Keratinocyte (primary cell): ENCODE measurements at regions not wholly inside any gene's neighbourhood (a gene's known extent, or its start where the extent isn't known, plus 50 kb on each side); places are given as distances from the start of the nearest gene placed in this dataset.

Experiments
- DNase-seq: peaks from one replicate; pipeline ENCODE4 v3.0.0-alpha.2; 2011; ENCODE audit warnings: low read depth, missing footprints, low spot score
- FAIRE-seq: peaks from 2 replicates; lab custom pipeline; 2011; peaks lifted over from hg19 to GRCh38; lab: Jason Lieb, UNC
- H2AFZ ChIP-seq: 2 replicates; pipeline ENCODE4 v1.6.0; 2012; ENCODE audit warnings: low read length, control low read depth, inconsistent platforms; ENCODE audit not compliant: control insufficient read depth
- H3K27ac ChIP-seq: 2 replicates; pipeline ENCODE4 v1.5.1; 2011; ENCODE audit warnings: low read length; ENCODE audit not compliant: control insufficient read depth, insufficient read depth
- H3K27me3 ChIP-seq: 3 replicates; pipeline ENCODE4 v1.6.0; 2011; ENCODE audit warnings: low read length; ENCODE audit not compliant: control insufficient read depth, insufficient read depth; ENCODE audit errors: extremely low read depth
- H3K36me3 ChIP-seq, 2 experiments: 2 replicates in 1 of 2; 3 replicates in 1 of 2; pipeline ENCODE4 v1.5.1; 2011; ENCODE audit warnings: low read length in 2 of 2, mild to moderate bottlenecking in 1 of 2; ENCODE audit not compliant: control insufficient read depth in 2 of 2, insufficient read depth in 2 of 2; ENCODE audit errors: extremely low read depth in 1 of 2
- H3K4me1 ChIP-seq: 3 replicates; pipeline ENCODE4 v1.5.1; 2011; ENCODE audit warnings: low read length; ENCODE audit not compliant: control insufficient read depth, insufficient read depth; ENCODE audit errors: extremely low read depth
- H3K4me2 ChIP-seq: 3 replicates; pipeline ENCODE4 v1.6.0; 2011; ENCODE audit warnings: low read depth, low read length; ENCODE audit not compliant: control insufficient read depth, insufficient read depth; ENCODE audit errors: extremely low read depth
- H3K4me3 ChIP-seq, 3 experiments: fragments of 200-600 bp in 1 of 3; sonication (generic) in 1 of 3; 2 replicates in 2 of 3; 3 replicates in 1 of 3; pipeline ENCODE4 v1.5.1; 2011 to 2016; ENCODE audit warnings: low read length in 3 of 3, mild to moderate bottlenecking in 3 of 3, control low read depth in 2 of 3, inconsistent platforms in 1 of 3, low read depth in 1 of 3, mixed read lengths in 1 of 3, mixed run types in 1 of 3, moderate library complexity in 1 of 3; ENCODE audit not compliant: control insufficient read depth in 2 of 3, insufficient read depth in 2 of 3; ENCODE audit errors: extremely low read depth in 1 of 3
- H3K79me2 ChIP-seq: 2 replicates; pipeline ENCODE4 v1.6.0; 2012; ENCODE audit warnings: low read length; ENCODE audit not compliant: control insufficient read depth, insufficient read depth
- H3K9ac ChIP-seq: 3 replicates; pipeline ENCODE4 v1.6.0; 2011; ENCODE audit warnings: low read length; ENCODE audit not compliant: control insufficient read depth, insufficient read depth; ENCODE audit errors: extremely low read depth
- H3K9me1 ChIP-seq: 3 replicates; pipeline ENCODE4 v1.6.0; 2011; ENCODE audit warnings: low read length; ENCODE audit not compliant: control insufficient read depth, insufficient read depth; ENCODE audit errors: extremely low read depth
- H3K9me3 ChIP-seq: 2 replicates; pipeline ENCODE4 v1.5.1; 2012; ENCODE audit warnings: low read depth, low read length; ENCODE audit not compliant: control insufficient read depth
- H4K20me1 ChIP-seq: 3 replicates; pipeline ENCODE4 v1.6.0; 2011; ENCODE audit warnings: low read length; ENCODE audit not compliant: control insufficient read depth, insufficient read depth; ENCODE audit errors: extremely low read depth
- EZH2 ChIP-seq: IDR thresholded peaks from one replicate; pipeline ENCODE4 v1.6.1; 2012; ENCODE audit warnings: inconsistent platforms, mild to moderate bottlenecking, low read length, moderate library complexity
- dilution Hi-C: fragments of 300-500 bp; cut with MboI; formaldehyde crosslinking; loops from one replicate; pipeline ENCODE4 v1.7.0; 2020; ENCODE audit warnings: low sequenced_read_pairs; ENCODE audit not compliant: extremely low pct_ligation_motif_present
- TF ChIP-seq, protein P1 (sequence below), 3 experiments: IDR thresholded peaks in 1 of 3; conservative IDR thresholded peaks in 1 of 3; optimal IDR thresholded peaks in 1 of 3; 2 replicates in 2 of 3; 3 replicates in 1 of 3; pipeline versions ENCODE3 to v1.5.1; 2011; ENCODE audit warnings: low read length in 3 of 3, mild to moderate bottlenecking in 3 of 3, moderate library complexity in 2 of 3, control low read depth in 1 of 3, inconsistent platforms in 1 of 3; ENCODE audit not compliant: insufficient read depth in 2 of 3; ENCODE audit errors: extremely low read depth in 1 of 3

DNA sequence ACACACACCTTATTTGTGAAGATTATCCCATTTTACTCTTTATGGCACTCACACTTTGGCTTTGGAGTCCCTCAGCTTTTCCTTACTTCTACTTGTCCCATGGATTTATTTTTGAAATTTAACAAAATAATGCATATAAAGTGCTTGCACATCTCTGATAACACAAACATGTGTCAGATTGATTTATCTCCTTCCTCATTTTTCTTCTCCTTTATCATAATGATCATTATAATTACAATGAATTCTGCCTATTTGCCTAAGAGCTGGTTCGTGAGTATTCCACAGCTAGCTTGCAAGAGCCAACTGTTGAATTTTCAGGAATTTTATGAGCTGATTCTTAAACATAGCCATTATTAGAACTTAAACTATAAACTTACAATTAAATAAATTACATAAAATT lies 347.7 kb downstream of the CHSY3 start:
- Histone ChIP-seq H3K27me3 (no peaks in the 10 kb centered on the region), H4K20me1 (no peaks in the 10 kb centered on the region), H3K9me1 (no peaks in the 10 kb centered on the region), H2AFZ (no peak overlapping the region), H3K4me2 (no peak overlapping the region), H3K4me3 (no peak overlapping the region), H3K9ac (no peak overlapping the region), H3K4me1 (no peaks in the 10 kb centered on the region), H3K36me3 (no peaks in the 10 kb centered on the region), H3K79me2 (no peaks in the 10 kb centered on the region), H3K27ac (no peak overlapping the region), H3K9me3 (no peaks in the 10 kb centered on the region)
- TF ChIP-seq, protein P1, sequence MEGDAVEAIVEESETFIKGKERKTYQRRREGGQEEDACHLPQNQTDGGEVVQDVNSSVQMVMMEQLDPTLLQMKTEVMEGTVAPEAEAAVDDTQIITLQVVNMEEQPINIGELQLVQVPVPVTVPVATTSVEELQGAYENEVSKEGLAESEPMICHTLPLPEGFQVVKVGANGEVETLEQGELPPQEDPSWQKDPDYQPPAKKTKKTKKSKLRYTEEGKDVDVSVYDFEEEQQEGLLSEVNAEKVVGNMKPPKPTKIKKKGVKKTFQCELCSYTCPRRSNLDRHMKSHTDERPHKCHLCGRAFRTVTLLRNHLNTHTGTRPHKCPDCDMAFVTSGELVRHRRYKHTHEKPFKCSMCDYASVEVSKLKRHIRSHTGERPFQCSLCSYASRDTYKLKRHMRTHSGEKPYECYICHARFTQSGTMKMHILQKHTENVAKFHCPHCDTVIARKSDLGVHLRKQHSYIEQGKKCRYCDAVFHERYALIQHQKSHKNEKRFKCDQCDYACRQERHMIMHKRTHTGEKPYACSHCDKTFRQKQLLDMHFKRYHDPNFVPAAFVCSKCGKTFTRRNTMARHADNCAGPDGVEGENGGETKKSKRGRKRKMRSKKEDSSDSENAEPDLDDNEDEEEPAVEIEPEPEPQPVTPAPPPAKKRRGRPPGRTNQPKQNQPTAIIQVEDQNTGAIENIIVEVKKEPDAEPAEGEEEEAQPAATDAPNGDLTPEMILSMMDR (optimal IDR thresholded peaks at IDR 0.05 in 1 of 3, IDR thresholded peaks at IDR 0.05 in 1 of 3, conservative IDR thresholded peaks at IDR 0.05 in 1 of 3; ENCODE audit: extremely low read depth in 1 of 3, insufficient read depth in 2 of 3, low read length in 3 of 3): no peak
- TF ChIP-seq EZH2: no peak
- FAIRE-seq: no peak
- no peak for DNase-seq
- dilution Hi-C loops: no loop called here

DNA sequence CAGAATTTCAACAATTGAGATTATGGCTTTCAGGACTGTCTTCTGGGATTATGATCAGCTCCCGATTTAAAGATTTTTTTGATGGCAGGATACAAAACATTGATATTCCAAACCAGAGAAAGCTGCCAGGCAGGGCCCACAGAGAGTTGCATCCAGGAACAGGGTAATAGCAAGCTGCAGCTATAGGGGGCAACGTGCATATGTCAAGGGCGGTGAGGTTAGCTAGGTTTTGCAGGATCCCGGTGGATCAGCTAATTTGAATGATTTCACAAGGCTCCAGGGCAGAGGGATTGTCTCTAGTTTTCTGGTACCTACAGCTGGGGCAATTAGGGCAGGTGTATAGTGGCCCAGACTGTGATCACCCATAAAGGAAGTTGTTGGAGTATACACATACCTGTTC lies 339.4 kb downstream of the CHSY3 start:
- Histone ChIP-seq H3K9ac (no peak overlapping the region), H3K27me3 (no peaks in the 10 kb centered on the region), H4K20me1 (no peaks in the 10 kb centered on the region), H2AFZ (no peak overlapping the region), H3K79me2 (no peaks in the 10 kb centered on the region), H3K4me1 (no peaks in the 10 kb centered on the region), H3K27ac (no peak overlapping the region), H3K4me2 (no peak overlapping the region), H3K9me1 (no peaks in the 10 kb centered on the region), H3K4me3 (no peak overlapping the region), H3K36me3 (no peaks in the 10 kb centered on the region), H3K9me3 (no peaks in the 10 kb centered on the region)
- TF ChIP-seq, protein P1 (optimal IDR thresholded peaks at IDR 0.05 in 1 of 3, IDR thresholded peaks at IDR 0.05 in 1 of 3, conservative IDR thresholded peaks at IDR 0.05 in 1 of 3; ENCODE audit: extremely low read depth in 1 of 3, insufficient read depth in 2 of 3, low read length in 3 of 3): no peak
- TF ChIP-seq EZH2: no peak
- FAIRE-seq (no peak), DNase-seq (no peak)
- dilution Hi-C loops: no loop called here
